ENCODE measurements at regions not wholly inside any gene's neighbourhood (a gene's known extent, or its start where the extent isn't known, plus 50 kb on each side); places are given as distances from the start of the nearest gene placed in this dataset.
"Not testable (repeated sequence)": the region's sequence is repeated elsewhere in the genome, so short reads cannot be mapped to it uniquely, and the experiment has no call there.

- H3K36me3 ChIP-seq = no peaks in the 10 kb centered on the region
- intact Hi-C loops (cut with DNase I) = no loop called here
- WGBS, 4 donors = 95 to 98% (median 95%) methylated on average over 1 of the region's 1 CpG
- ATAC-seq = no peak
- TF ChIP-seq CTCF (IDR thresholded peaks at IDR 0.05) (no peak), POLR2A (IDR thresholded peaks at IDR 0.05) (no peak)
- DNase-seq = no peak
- no peaks in the 10 kb centered on the region for H3K4me1 ChIP-seq
- no peak overlapping the region for H3K27ac ChIP-seq
- H3K4me3 ChIP-seq = no peak overlapping the region
- no peaks in the 10 kb centered on the region for H3K27me3 ChIP-seq
- no peaks in the 10 kb centered on the region for H3K9me3 ChIP-seq
These were observed 577.8 kb downstream of the KCNT2 start for GRCh38 chr1:196030455-196030854.

GRCh38 chr1:196029410-196029809 lies 578.8 kb downstream of the KCNT2 start:
- Histone ChIP-seq H3K27me3 (no peaks in the 10 kb centered on the region), H3K4me3 (no peak overlapping the region), H3K36me3 (no peaks in the 10 kb centered on the region), H3K9me3 (no peaks in the 10 kb centered on the region), H3K27ac (no peak overlapping the region), H3K4me1 (no peaks in the 10 kb centered on the region)
- DNase-seq (no peak), ATAC-seq (no peak)
- intact Hi-C loops (cut with DNase I) = no loop called here
- TF ChIP-seq CTCF (IDR thresholded peaks at IDR 0.05) (no peak), POLR2A (IDR thresholded peaks at IDR 0.05) (no peak)
- 77 to 96% (median 93%) methylated on average over 1 of the region's 1 CpG for WGBS, 4 donors

DNA sequence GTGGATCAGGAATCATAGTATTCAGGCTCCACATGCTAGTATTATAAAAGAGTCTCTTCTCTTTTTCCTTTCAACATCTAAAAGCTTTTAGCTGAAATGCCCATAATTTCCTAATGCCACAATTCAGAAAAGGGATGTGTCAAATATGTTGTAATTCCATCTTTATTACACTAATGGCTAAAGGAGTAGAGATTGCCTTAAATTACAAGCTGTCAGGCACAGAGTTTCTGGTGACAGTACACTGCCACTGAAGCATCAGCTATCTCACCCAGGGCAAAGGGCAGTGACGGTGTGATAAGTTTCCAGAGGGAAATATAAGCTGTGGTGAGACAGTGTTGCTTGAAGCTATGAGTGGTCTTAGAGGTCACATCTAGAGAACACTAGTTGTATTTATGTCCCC lies 581.1 kb downstream of the KCNT2 start:
- Histone ChIP-seq H3K27ac (no peak overlapping the region), H3K4me1 (no peaks in the 10 kb centered on the region), H3K36me3 (no peaks in the 10 kb centered on the region), H3K9me3 (no peaks in the 10 kb centered on the region), H3K4me3 (no peak overlapping the region), H3K27me3 (no peaks in the 10 kb centered on the region)
- 0 to 20% (median 15%) methylated on average over 1 of the region's 1 CpG; no CpG with 5 or more reads in 1 of the 4 donors for WGBS, 4 donors
- no peak for TF ChIP-seq POLR2A (IDR thresholded peaks at IDR 0.05)
- no peak for TF ChIP-seq CTCF (IDR thresholded peaks at IDR 0.05)
- DNase-seq (no peak), ATAC-seq (no peak)
- intact Hi-C loops (cut with DNase I) = no loop called here

- H3K27ac ChIP-seq; H3K4me3 ChIP-seq; H3K9me3 ChIP-seq; H3K4me1 ChIP-seq; H3K27me3 ChIP-seq; H3K36me3 ChIP-seq; intact Hi-C loops (cut with DNase I); ATAC-seq; DNase-seq: not testable (repeated sequence)
- 92 to 96% (median 96%) methylated on average over 7 of the region's 7 CpGs for WGBS, 4 donors
These were observed 587.1 kb downstream of the KCNT2 start for GRCh38 chr1:196021174-196021573.

DNA sequence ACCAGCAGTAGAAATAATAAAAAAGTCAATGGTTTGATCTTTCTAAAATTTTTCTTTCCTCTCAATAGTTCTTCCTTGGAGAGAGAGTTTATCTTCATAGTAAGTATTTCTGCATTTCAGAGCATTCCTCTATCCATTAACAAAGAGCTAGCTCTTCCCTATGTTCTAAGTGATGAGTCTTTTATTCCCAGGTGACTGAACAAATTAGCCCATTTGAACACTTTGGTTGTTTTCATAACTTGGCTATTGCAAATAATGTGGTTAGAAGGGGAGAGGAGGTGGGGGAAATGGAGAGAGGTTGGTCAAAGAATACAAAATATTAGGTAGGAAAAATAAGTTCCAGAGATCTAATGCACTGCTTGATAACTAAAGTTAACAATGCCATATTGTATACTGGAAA lies 598.9 kb downstream of the KCNT2 start:
- H3K27me3 ChIP-seq = no peaks in the 10 kb centered on the region
- no peak for DNase-seq
- intact Hi-C loops (cut with DNase I) = no loop called here
- H3K27ac ChIP-seq = no peak overlapping the region
- no peaks in the 10 kb centered on the region for H3K36me3 ChIP-seq
- no peak for ATAC-seq
- no peak for TF ChIP-seq CTCF (IDR thresholded peaks at IDR 0.05)
- no peak for TF ChIP-seq POLR2A (IDR thresholded peaks at IDR 0.05)
- H3K4me1 ChIP-seq = no peaks in the 10 kb centered on the region
- H3K4me3 ChIP-seq = no peak overlapping the region
- H3K9me3 ChIP-seq = no peaks in the 10 kb centered on the region

All from heart left ventricle (tissue), 16 donors.